PFSK-1 (cell line): ENCODE measurements at regions not wholly inside any gene's neighbourhood (a gene's known extent, or its start where the extent isn't known, plus 50 kb on each side); places are given as distances from the start of the nearest gene placed in this dataset.

Experiments used
- POLR2AphosphoS5 ChIP-seq: IDR thresholded peaks from 2 replicates; pipeline ENCODE4 v1.6.1; 2012; ENCODE audit warnings: low read depth, mild to moderate bottlenecking, control low read depth, low read length, moderate library complexity
- SIN3A ChIP-seq: IDR thresholded peaks from 2 replicates; pipeline ENCODE4 v1.6.1; 2012; ENCODE audit warnings: mild to moderate bottlenecking, low read length, moderate library complexity, borderline replicate concordance; ENCODE audit not compliant: insufficient read depth
- TF ChIP-seq, protein P1 (sequence below), 2 experiments: IDR thresholded peaks; 2 replicates each; pipeline versions ENCODE4 v1.6.1 to v1.8.0; 2011 to 2012; ENCODE audit warnings: low read depth in 2 of 2, low read length in 2 of 2, control low read depth in 1 of 2, inconsistent platforms in 1 of 2, mild to moderate bottlenecking in 1 of 2, moderate library complexity in 1 of 2; ENCODE audit not compliant: insufficient read depth in 1 of 2

DNA sequence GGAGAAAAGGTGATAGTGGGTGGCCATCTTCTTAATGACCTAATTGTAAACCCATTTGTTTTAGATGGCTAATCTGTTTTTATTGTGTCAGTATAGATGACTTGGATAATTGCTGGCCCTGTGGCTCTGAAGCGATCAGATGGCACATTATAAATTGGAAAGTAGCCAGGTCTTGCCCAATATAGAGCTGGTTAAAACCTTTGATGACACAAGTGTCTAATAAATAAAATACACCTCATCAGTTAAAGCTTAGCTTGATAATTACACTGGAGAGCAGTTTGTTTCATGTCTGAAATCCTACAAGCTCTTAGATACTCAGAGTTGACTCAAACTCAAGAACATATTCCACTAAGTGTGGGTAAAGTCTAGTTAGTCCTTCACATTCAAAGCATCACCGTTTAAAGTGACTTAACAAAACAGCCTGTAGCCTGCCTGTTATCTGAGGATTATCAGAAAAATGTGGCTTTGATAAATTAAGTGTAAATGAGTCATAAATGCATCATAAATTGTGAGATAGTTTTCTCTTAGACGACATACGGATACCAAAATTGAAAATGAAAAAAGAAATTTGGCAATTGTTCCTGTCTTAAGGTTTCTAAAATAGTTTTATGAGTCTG lies 280.9 kb downstream of the LRIG3 start:
- TF ChIP-seq, protein P1, sequence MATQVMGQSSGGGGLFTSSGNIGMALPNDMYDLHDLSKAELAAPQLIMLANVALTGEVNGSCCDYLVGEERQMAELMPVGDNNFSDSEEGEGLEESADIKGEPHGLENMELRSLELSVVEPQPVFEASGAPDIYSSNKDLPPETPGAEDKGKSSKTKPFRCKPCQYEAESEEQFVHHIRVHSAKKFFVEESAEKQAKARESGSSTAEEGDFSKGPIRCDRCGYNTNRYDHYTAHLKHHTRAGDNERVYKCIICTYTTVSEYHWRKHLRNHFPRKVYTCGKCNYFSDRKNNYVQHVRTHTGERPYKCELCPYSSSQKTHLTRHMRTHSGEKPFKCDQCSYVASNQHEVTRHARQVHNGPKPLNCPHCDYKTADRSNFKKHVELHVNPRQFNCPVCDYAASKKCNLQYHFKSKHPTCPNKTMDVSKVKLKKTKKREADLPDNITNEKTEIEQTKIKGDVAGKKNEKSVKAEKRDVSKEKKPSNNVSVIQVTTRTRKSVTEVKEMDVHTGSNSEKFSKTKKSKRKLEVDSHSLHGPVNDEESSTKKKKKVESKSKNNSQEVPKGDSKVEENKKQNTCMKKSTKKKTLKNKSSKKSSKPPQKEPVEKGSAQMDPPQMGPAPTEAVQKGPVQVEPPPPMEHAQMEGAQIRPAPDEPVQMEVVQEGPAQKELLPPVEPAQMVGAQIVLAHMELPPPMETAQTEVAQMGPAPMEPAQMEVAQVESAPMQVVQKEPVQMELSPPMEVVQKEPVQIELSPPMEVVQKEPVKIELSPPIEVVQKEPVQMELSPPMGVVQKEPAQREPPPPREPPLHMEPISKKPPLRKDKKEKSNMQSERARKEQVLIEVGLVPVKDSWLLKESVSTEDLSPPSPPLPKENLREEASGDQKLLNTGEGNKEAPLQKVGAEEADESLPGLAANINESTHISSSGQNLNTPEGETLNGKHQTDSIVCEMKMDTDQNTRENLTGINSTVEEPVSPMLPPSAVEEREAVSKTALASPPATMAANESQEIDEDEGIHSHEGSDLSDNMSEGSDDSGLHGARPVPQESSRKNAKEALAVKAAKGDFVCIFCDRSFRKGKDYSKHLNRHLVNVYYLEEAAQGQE (IDR thresholded peaks at IDR 0.05; ENCODE audit: insufficient read depth in 1 of 2, low read depth in 2 of 2, low read length in 2 of 2): no peak
- TF ChIP-seq SIN3A: no peak
- TF ChIP-seq POLR2AphosphoS5: no peak
